H9 (cell line): ENCODE measurements at regions not wholly inside any gene's neighbourhood (a gene's known extent, or its start where the extent isn't known, plus 50 kb on each side); places are given as distances from the start of the nearest gene placed in this dataset.

Source experiments
- DNase-seq: peaks from one replicate; pipeline ENCODE4 v3.0.0-alpha.2; 2017
- H2AFZ ChIP-seq: one replicate; pipeline ENCODE4 v1.6.1; 2013; ENCODE audit warnings: mild to moderate bottlenecking, low read length, control low read depth, moderate library complexity
- H2AK5ac ChIP-seq: 2 replicates; pipeline ENCODE4 v1.6.1; 2013; ENCODE audit warnings: low read length, control low read depth, mixed read lengths; ENCODE audit not compliant: insufficient read length
- H2BK120ac ChIP-seq: one replicate; pipeline ENCODE4 v1.6.1; 2013; ENCODE audit warnings: low read depth, mild to moderate bottlenecking, low read length, control low read depth, inconsistent platforms; ENCODE audit not compliant: poor library complexity, severe bottlenecking
- H2BK12ac ChIP-seq: 2 replicates; pipeline ENCODE4 v1.6.1; 2013; ENCODE audit warnings: low read length, control low read depth, mixed read lengths, low read depth; ENCODE audit not compliant: insufficient read length
- H2BK15ac ChIP-seq: 2 replicates; pipeline ENCODE4 v1.6.1; 2013; ENCODE audit warnings: low read depth, low read length, control low read depth
- H2BK20ac ChIP-seq: one replicate; pipeline ENCODE4 v1.6.1; 2013; ENCODE audit warnings: low read depth, mild to moderate bottlenecking, low read length, control low read depth, inconsistent platforms; ENCODE audit not compliant: poor library complexity, severe bottlenecking
- H2BK5ac ChIP-seq: 2 replicates; pipeline ENCODE4 v1.6.1; 2013; ENCODE audit warnings: low read length, control low read depth, mixed read lengths; ENCODE audit not compliant: insufficient read length
- H3K14ac ChIP-seq: 2 replicates; pipeline ENCODE4 v1.6.1; 2013; ENCODE audit warnings: low read length, control low read depth; ENCODE audit not compliant: insufficient read depth
- H3K18ac ChIP-seq: 2 replicates; pipeline ENCODE4 v1.6.1; 2013; ENCODE audit warnings: low read depth, mild to moderate bottlenecking, mixed read lengths, low read length, control low read depth; ENCODE audit not compliant: insufficient read length
- H3K23ac ChIP-seq: 2 replicates; pipeline ENCODE4 v1.6.1; 2013; ENCODE audit warnings: low read length, control low read depth, mixed read lengths, low read depth; ENCODE audit not compliant: insufficient read length
- H3K23me2 ChIP-seq: 2 replicates; pipeline ENCODE4 v1.6.1; 2013; ENCODE audit warnings: low read depth, mild to moderate bottlenecking, mixed read lengths, low read length, control low read depth; ENCODE audit not compliant: insufficient read length, poor library complexity, severe bottlenecking
- H3K27ac ChIP-seq: 2 replicates; pipeline ENCODE4 v1.5.1; 2013; ENCODE audit warnings: low read length, control low read depth, mixed read lengths, low read depth; ENCODE audit not compliant: insufficient read length
- H3K27me3 ChIP-seq: 2 replicates; pipeline ENCODE4 v1.6.1; 2013; ENCODE audit warnings: low read length, control low read depth, inconsistent platforms; ENCODE audit not compliant: insufficient read depth
- H3K4ac ChIP-seq: 2 replicates; pipeline ENCODE4 v1.6.1; 2013; ENCODE audit warnings: low read depth, mild to moderate bottlenecking, control low read depth, inconsistent platforms, low read length, moderate library complexity
- H3K4me1 ChIP-seq: 2 replicates; pipeline ENCODE4 v1.6.1; 2013; ENCODE audit warnings: low read length, control low read depth, inconsistent platforms; ENCODE audit not compliant: insufficient read depth
- H3K4me2 ChIP-seq: 2 replicates; pipeline ENCODE4 v1.6.1; 2013; ENCODE audit warnings: low read length, control low read depth, mixed read lengths; ENCODE audit not compliant: insufficient read length, insufficient read depth
- H3K56ac ChIP-seq: 2 replicates; pipeline ENCODE4 v1.6.1; 2013; ENCODE audit warnings: low read depth, mild to moderate bottlenecking, mixed read lengths, low read length, control low read depth; ENCODE audit not compliant: insufficient read length
- H3K79me1 ChIP-seq: 2 replicates; pipeline ENCODE4 v1.6.1; 2013; ENCODE audit warnings: low read depth, mild to moderate bottlenecking, moderate library complexity, low read length, control low read depth, inconsistent platforms; ENCODE audit not compliant: insufficient read depth, poor library complexity, severe bottlenecking
- H3K79me2 ChIP-seq: 2 replicates; pipeline ENCODE4 v1.6.1; 2013; ENCODE audit warnings: low read length, control low read depth, inconsistent platforms; ENCODE audit not compliant: insufficient read depth
- H3K9ac ChIP-seq: 2 replicates; pipeline ENCODE4 v1.6.1; 2013; ENCODE audit warnings: low read length, control low read depth, mixed read lengths; ENCODE audit not compliant: insufficient read length; ENCODE audit errors: extremely low read depth
- H3K9me3 ChIP-seq: one replicate; pipeline ENCODE4 v1.6.1; 2013; ENCODE audit warnings: low read depth, low read length, inconsistent platforms; ENCODE audit not compliant: control insufficient read depth
- H3T11ph ChIP-seq: one replicate; pipeline ENCODE4 v1.6.1; 2013; ENCODE audit warnings: mild to moderate bottlenecking, low read length, control low read depth, inconsistent platforms
- H4K20me1 ChIP-seq: one replicate; pipeline ENCODE4 v1.6.1; 2013; ENCODE audit not compliant: control insufficient read depth, insufficient read length, insufficient read depth
- H4K5ac ChIP-seq: 2 replicates; pipeline ENCODE4 v1.6.1; 2013; ENCODE audit warnings: low read depth, mild to moderate bottlenecking, mixed read lengths, low read length, control low read depth; ENCODE audit not compliant: insufficient read length
- H4K8ac ChIP-seq: replicated peaks from 2 replicates; pipeline ENCODE4 v1.6.1; 2013; ENCODE audit warnings: low read length, control low read depth, mixed read lengths, low read depth; ENCODE audit not compliant: insufficient read length
- H4K91ac ChIP-seq: 2 replicates; pipeline ENCODE4 v1.6.1; 2013; ENCODE audit warnings: low read depth, mild to moderate bottlenecking, moderate library complexity, mixed read lengths, low read length, control low read depth; ENCODE audit not compliant: insufficient read length
- H3K27ac Mint-ChIP-seq, 3 experiments: 2 replicates in 2 of 3; 3 replicates in 1 of 3; pipeline ENCODE4 v1.8.0; 2020 to 2021; ENCODE audit warnings: mixed read lengths in 3 of 3, mild to moderate bottlenecking in 1 of 3, moderate library complexity in 1 of 3
- H3K27me3 Mint-ChIP-seq: 2 replicates; pipeline ENCODE4 v1.8.0; 2021; ENCODE audit warnings: low read depth, mild to moderate bottlenecking, moderate library complexity, mixed read lengths
- H3K36me3 Mint-ChIP-seq, 3 experiments: 2 replicates in 2 of 3; 3 replicates in 1 of 3; pipeline ENCODE4 v1.8.0; 2020 to 2021; ENCODE audit warnings: low read depth in 3 of 3, mixed read lengths in 3 of 3; ENCODE audit not compliant: insufficient read depth in 1 of 3
- H3K4me1 Mint-ChIP-seq, 2 experiments: 2 replicates each; pipeline ENCODE4 v1.8.0; 2020; ENCODE audit warnings: mixed read lengths in 2 of 2
- H3K4me3 Mint-ChIP-seq, 2 experiments: 2 replicates in 1 of 2; 3 replicates in 1 of 2; pipeline ENCODE4 v1.8.0; 2020 to 2021; ENCODE audit warnings: mild to moderate bottlenecking in 2 of 2, mixed read lengths in 2 of 2, moderate library complexity in 1 of 2
- H3K9me3 Mint-ChIP-seq, 2 experiments: 2 replicates in 1 of 2; 3 replicates in 1 of 2; pipeline ENCODE4 v1.8.0; 2020; ENCODE audit warnings: mild to moderate bottlenecking in 2 of 2, mixed read lengths in 2 of 2, moderate library complexity in 1 of 2
- WGBS: extraction: QIAGEN DNeasy Blood & Tissue Kit; methylation state at CpG from one replicate; pipeline ENCODE4 v1.1.7; 2013; ENCODE audit warnings: missing lambda C conversion rate, low lambda C conversion rate, mixed read lengths; ENCODE audit not compliant: insufficient read length; ENCODE audit errors: extremely low coverage; 5-methylcytosine and 5-hydroxymethylcytosine counted together
- TF ChIP-seq, protein P1 (sequence below): fragments of 200-600 bp; sonication (generic); conservative IDR thresholded peaks from 3 replicates; pipeline ENCODE4 v1.8.0; 2021; ENCODE audit warnings: antibody characterized with exemption, mild to moderate bottlenecking

DNA sequence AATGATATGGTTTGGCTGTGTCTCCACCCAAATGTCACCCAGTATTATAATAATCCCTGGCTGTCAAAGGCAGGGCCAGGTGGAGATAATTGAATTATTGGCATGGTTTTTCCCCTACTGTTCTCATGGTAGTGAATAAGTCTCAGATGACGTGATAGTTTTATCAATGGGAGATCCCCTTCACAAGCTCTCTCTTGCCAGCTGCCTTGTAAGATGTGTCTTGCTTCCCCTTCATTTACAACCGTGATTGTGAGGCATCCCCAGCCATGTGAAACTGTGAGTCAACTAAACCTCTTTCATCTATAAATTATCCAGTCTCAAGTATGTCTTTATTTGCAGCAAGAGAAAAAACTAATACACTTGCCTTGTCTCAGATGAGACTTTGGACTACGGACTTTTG lies 907.3 kb upstream of the MANEA start:
- no peak overlapping the region for H3K18ac ChIP-seq
- H3K9ac ChIP-seq, result no peak overlapping the region
- no peaks in the 10 kb centered on the region for H4K20me1 ChIP-seq
- no peak overlapping the region for H3K4me2 ChIP-seq
- Mint-ChIP-seq H3K36me3 (peaks cover 5 to 14% (median 13%) of the 10 kb centered on the region in 3 experiments), H3K4me1 (peaks cover 7 to 10% of the 10 kb centered on the region in 2 experiments), H3K27ac (no peak overlapping the region), H3K27me3 (no peaks in the 10 kb centered on the region), H3K9me3 (peaks cover 5 to 14% of the 10 kb centered on the region in 2 experiments; a peak in 4 of 5 replicates), H3K4me3 (no peak overlapping the region)
- H3K23me2 ChIP-seq, result no peaks in the 10 kb centered on the region
- H2AK5ac ChIP-seq, result no peak overlapping the region
- no peak for DNase-seq
- no peak overlapping the region for H2BK5ac ChIP-seq
- H3K79me1 ChIP-seq, result no peaks in the 10 kb centered on the region
- no peak overlapping the region for H2AFZ ChIP-seq
- H3K27me3 ChIP-seq, result no peaks in the 10 kb centered on the region
- no peak overlapping the region for H3K14ac ChIP-seq
- H2BK120ac ChIP-seq, result no peak overlapping the region
- no peak overlapping the region for H3K27ac ChIP-seq
- H3K9me3 ChIP-seq, result no peaks in the 10 kb centered on the region
- no peak overlapping the region for H3K56ac ChIP-seq
- WGBS, result no CpG with 5 or more reads among the region's 3 CpGs
- no peaks in the 10 kb centered on the region for H3K79me2 ChIP-seq
- no peak overlapping the region for H2BK15ac ChIP-seq
- no peaks in the 10 kb centered on the region for H3K4me1 ChIP-seq
- TF ChIP-seq, protein P1, sequence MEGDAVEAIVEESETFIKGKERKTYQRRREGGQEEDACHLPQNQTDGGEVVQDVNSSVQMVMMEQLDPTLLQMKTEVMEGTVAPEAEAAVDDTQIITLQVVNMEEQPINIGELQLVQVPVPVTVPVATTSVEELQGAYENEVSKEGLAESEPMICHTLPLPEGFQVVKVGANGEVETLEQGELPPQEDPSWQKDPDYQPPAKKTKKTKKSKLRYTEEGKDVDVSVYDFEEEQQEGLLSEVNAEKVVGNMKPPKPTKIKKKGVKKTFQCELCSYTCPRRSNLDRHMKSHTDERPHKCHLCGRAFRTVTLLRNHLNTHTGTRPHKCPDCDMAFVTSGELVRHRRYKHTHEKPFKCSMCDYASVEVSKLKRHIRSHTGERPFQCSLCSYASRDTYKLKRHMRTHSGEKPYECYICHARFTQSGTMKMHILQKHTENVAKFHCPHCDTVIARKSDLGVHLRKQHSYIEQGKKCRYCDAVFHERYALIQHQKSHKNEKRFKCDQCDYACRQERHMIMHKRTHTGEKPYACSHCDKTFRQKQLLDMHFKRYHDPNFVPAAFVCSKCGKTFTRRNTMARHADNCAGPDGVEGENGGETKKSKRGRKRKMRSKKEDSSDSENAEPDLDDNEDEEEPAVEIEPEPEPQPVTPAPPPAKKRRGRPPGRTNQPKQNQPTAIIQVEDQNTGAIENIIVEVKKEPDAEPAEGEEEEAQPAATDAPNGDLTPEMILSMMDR, result no peak
- no peak overlapping the region for H3K4ac ChIP-seq
- no peak overlapping the region for H3K23ac ChIP-seq
- no peak overlapping the region for H3T11ph ChIP-seq
- no peak overlapping the region for H2BK12ac ChIP-seq
- H2BK20ac ChIP-seq, result no peak overlapping the region
- H4K8ac ChIP-seq, result no peak overlapping the region
- no peak overlapping the region for H4K91ac ChIP-seq
- H4K5ac ChIP-seq, result no peak overlapping the region
